SU-DHL-6 (cell line): ENCODE measurements at regions not wholly inside any gene's neighbourhood (a gene's known extent, or its start where the extent isn't known, plus 50 kb on each side); places are given as distances from the start of the nearest gene placed in this dataset.

ENCODE experiments used
- H2AFZ ChIP-seq: fragments of 200-600 bp; sonication (generic); 2 replicates; pipeline ENCODE4 v1.6.1; 2014; ENCODE audit warnings: low read depth, mild to moderate bottlenecking, moderate library complexity, mixed read lengths, antibody characterized with exemption, low read length; ENCODE audit not compliant: severe bottlenecking
- H3F3A ChIP-seq: fragments of 200-600 bp; shearing (Covaris generic); 2 replicates; pipeline ENCODE4 v1.6.0; 2016; ENCODE audit warnings: antibody characterized with exemption, mild to moderate bottlenecking; ENCODE audit not compliant: insufficient read depth
- H3K27ac ChIP-seq: fragments of 200-600 bp; sonication (generic); 2 replicates; pipeline ENCODE4 v1.5.1; 2016; ENCODE audit warnings: low read depth, mild to moderate bottlenecking, low read length, moderate library complexity, mixed read lengths
- H3K27me3 ChIP-seq: fragments of 200-600 bp; sonication (generic), shearing (Covaris generic); 2 replicates; pipeline ENCODE4 v1.6.0; 2014; ENCODE audit warnings: mild to moderate bottlenecking, low read length
- H3K36me3 ChIP-seq: fragments of 200-600 bp; sonication (generic); 2 replicates; pipeline ENCODE4 v1.6.1; 2014; ENCODE audit warnings: mild to moderate bottlenecking, low read length, mixed read lengths
- H3K4me2 ChIP-seq: fragments of 300-600, 200-600 bp; shearing (Covaris generic), sonication (generic); 2 replicates; pipeline ENCODE4 v1.6.0; 2014; ENCODE audit warnings: low read length, low read depth, mild to moderate bottlenecking; ENCODE audit not compliant: poor library complexity, severe bottlenecking
- H3K4me3 ChIP-seq: fragments of 200-600 bp; sonication (generic); 2 replicates; pipeline ENCODE4 v1.5.1; 2014; ENCODE audit warnings: antibody characterized with exemption, low read length, mild to moderate bottlenecking, mixed read lengths; ENCODE audit not compliant: insufficient read depth, poor library complexity, severe bottlenecking
- H3K79me2 ChIP-seq: fragments of 200-600 bp; sonication (generic); 2 replicates; pipeline ENCODE4 v1.6.1; 2014; ENCODE audit warnings: mild to moderate bottlenecking, low read length, moderate library complexity; ENCODE audit not compliant: insufficient read depth
- H3K9ac ChIP-seq: fragments of 200-600 bp; sonication (generic); 2 replicates; pipeline ENCODE4 v1.7.0; 2014; ENCODE audit warnings: mild to moderate bottlenecking, low read length
- H3K9me2 ChIP-seq: fragments of 200-600 bp; sonication (generic); replicated peaks from 2 replicates; pipeline ENCODE4 v1.6.1; 2014; ENCODE audit warnings: low read length; ENCODE audit not compliant: insufficient read depth
- H3K9me3 ChIP-seq: fragments of 200-600 bp; sonication (generic); 2 replicates; pipeline ENCODE4 v1.6.1; 2014; ENCODE audit warnings: low read length, mixed read lengths; ENCODE audit not compliant: insufficient read depth
- H4K20me1 ChIP-seq: fragments of 200-600 bp; sonication (generic); 2 replicates; pipeline ENCODE4 v1.6.1; 2014; ENCODE audit warnings: low read depth, mild to moderate bottlenecking, antibody characterized with exemption, low read length, moderate library complexity, mixed read lengths
- CTCF ChIP-seq: fragments of 200-600 bp; sonication (generic); IDR thresholded peaks from one replicate; pipeline ENCODE4 v1.5.1; 2017; ENCODE audit warnings: antibody characterized with exemption, mild to moderate bottlenecking, low read length, moderate library complexity; ENCODE audit not compliant: insufficient read depth, poor library complexity, severe bottlenecking
- EZH2phosphoT487 ChIP-seq: fragments of 200-600 bp; sonication (generic), shearing (Covaris generic); conservative IDR thresholded peaks from 2 replicates; pipeline ENCODE4 v1.6.1; 2018; ENCODE audit warnings: mild to moderate bottlenecking, antibody characterized with exemption, low read length, moderate library complexity, mixed read lengths

GRCh38 chr12:87782838-87783237, 246.4 kb downstream of the C12orf50 start:
- H3F3A ChIP-seq: no peaks in the 10 kb centered on the region
- H3K79me2 ChIP-seq: no peaks in the 10 kb centered on the region
- no peaks in the 10 kb centered on the region for H4K20me1 ChIP-seq
- H3K27me3 ChIP-seq: no peaks in the 10 kb centered on the region
- no peak for TF ChIP-seq CTCF
- no peak for TF ChIP-seq EZH2phosphoT487
- no peak overlapping the region for H3K4me3 ChIP-seq
- H3K9ac ChIP-seq: no peak overlapping the region
- H3K9me3 ChIP-seq: no peaks in the 10 kb centered on the region
- H3K4me2 ChIP-seq: no peak overlapping the region
- H3K27ac ChIP-seq: no peak overlapping the region
- H3K9me2 ChIP-seq: no peaks in the 10 kb centered on the region
- H3K36me3 ChIP-seq: no peaks in the 10 kb centered on the region
- H2AFZ ChIP-seq: no peak overlapping the region

- H3K36me3 ChIP-seq: no peaks in the 10 kb centered on the region
- no peak overlapping the region for H2AFZ ChIP-seq
- no peak overlapping the region for H3K27ac ChIP-seq
- no peaks in the 10 kb centered on the region for H3F3A ChIP-seq
- H3K9ac ChIP-seq: no peak overlapping the region
- H3K79me2 ChIP-seq: no peaks in the 10 kb centered on the region
- H3K9me3 ChIP-seq: no peaks in the 10 kb centered on the region
- H3K4me3 ChIP-seq: no peak overlapping the region
- H3K9me2 ChIP-seq: no peaks in the 10 kb centered on the region
- TF ChIP-seq EZH2phosphoT487 (no peak), CTCF (no peak)
- no peaks in the 10 kb centered on the region for H4K20me1 ChIP-seq
- no peaks in the 10 kb centered on the region for H3K27me3 ChIP-seq
- H3K4me2 ChIP-seq: no peak overlapping the region
Measured at GRCh38 chr12:87779858-87780498, 249.2 kb downstream of the C12orf50 start.

GRCh38 chr12:87779016-87779415, 250.2 kb downstream of the C12orf50 start:
- Histone ChIP-seq H3K9ac (no peak overlapping the region), H2AFZ (no peak overlapping the region), H3K9me3 (no peaks in the 10 kb centered on the region), H3K4me2 (no peak overlapping the region), H3K4me3 (no peak overlapping the region), H3F3A (no peaks in the 10 kb centered on the region), H3K27ac (no peak overlapping the region), H3K27me3 (no peaks in the 10 kb centered on the region), H3K36me3 (no peaks in the 10 kb centered on the region), H3K9me2 (no peaks in the 10 kb centered on the region), H4K20me1 (no peaks in the 10 kb centered on the region), H3K79me2 (no peaks in the 10 kb centered on the region)
- no peak for TF ChIP-seq EZH2phosphoT487
- TF ChIP-seq CTCF: no peak
